ENCODE measurements at regions not wholly inside any gene's neighbourhood (a gene's known extent, or its start where the extent isn't known, plus 50 kb on each side); places are given as distances from the start of the nearest gene placed in this dataset.

- intact Hi-C loops (cut with micrococcal nuclease; ENCODE audit: unreplicated experiment): no loop called here
- Histone ChIP-seq H3K9me2 (ENCODE audit: insufficient read depth) (no peaks in the 10 kb centered on the region), H3K27me3 (ENCODE audit: insufficient read depth, low read depth) (no peaks in the 10 kb centered on the region), H3K27ac (peak overlapping the region; percentile 64), H3K79me2 (ENCODE audit: low read depth) (no peaks in the 10 kb centered on the region), H4K20me1 (ENCODE audit: insufficient read depth) (no peaks in the 10 kb centered on the region), H3K4me1 (replicated peaks; ENCODE audit: insufficient read depth) (peaks cover 27% of the 10 kb centered on the region), H3K9me3 (ENCODE audit: insufficient read depth, low read depth) (no peaks in the 10 kb centered on the region), H3F3A (ENCODE audit: insufficient read depth, low read depth) (no peaks in the 10 kb centered on the region), H3K4me3 (no peak overlapping the region), H2AFZ (no peak overlapping the region), H3K4me2 (0 out of 2 replicates have a peak overlapping the region, but pooled peaks have one; percentile 50), H3K36me3 (ENCODE audit: low read depth) (no peaks in the 10 kb centered on the region)
- CTCF ChIA-PET: no interaction called here
- POLR2A ChIA-PET (ENCODE audit: unreplicated experiment): no interaction called here
- BruUV-seq (replicated peaks): no TSS peak
- TF ChIP-seq EZH2 (IDR thresholded peaks at IDR 0.05; ENCODE audit: low read depth) (no peak), CTCF (conservative IDR thresholded peaks at IDR 0.05) (no peak)
- DNase-seq: peak in 1 of 2 experiments; percentile 39
Measured at GRCh38 chr9:118651511-118651910, 717.7 kb downstream of the BRINP1 start.

- Histone ChIP-seq H3F3A (ENCODE audit: insufficient read depth, low read depth) (no peaks in the 10 kb centered on the region), H3K27ac (peak overlapping the region; percentile 64), H3K4me2 (peak overlapping the region; percentile 50; the same call in 1 of the 2 replicates), H3K79me2 (ENCODE audit: low read depth) (no peaks in the 10 kb centered on the region), H4K20me1 (ENCODE audit: insufficient read depth) (no peaks in the 10 kb centered on the region), H3K9me3 (ENCODE audit: insufficient read depth, low read depth) (no peaks in the 10 kb centered on the region), H3K9me2 (ENCODE audit: insufficient read depth) (no peaks in the 10 kb centered on the region), H3K36me3 (ENCODE audit: low read depth) (no peaks in the 10 kb centered on the region), H3K4me1 (replicated peaks; ENCODE audit: insufficient read depth) (peaks cover 27% of the 10 kb centered on the region), H3K27me3 (ENCODE audit: insufficient read depth, low read depth) (no peaks in the 10 kb centered on the region), H2AFZ (no peak overlapping the region), H3K4me3 (no peak overlapping the region)
- intact Hi-C loops (cut with micrococcal nuclease; ENCODE audit: unreplicated experiment): loop anchor here (1.0 kb wide), 1 partner anchor 9 kb away; no protein-coding TSS in a partner anchor
- ChIA-PET CTCF (no interaction called here), POLR2A (ENCODE audit: unreplicated experiment) (no interaction called here)
- TF ChIP-seq CTCF (conservative IDR thresholded peaks at IDR 0.05) (no peak), EZH2 (IDR thresholded peaks at IDR 0.05; ENCODE audit: low read depth) (no peak)
- BruUV-seq (replicated peaks): no TSS peak
- DNase-seq: no peak
Measured at GRCh38 chr9:118652258-118652657, 717.0 kb downstream of the BRINP1 start.

- ChIA-PET CTCF (no interaction called here), POLR2A (ENCODE audit: unreplicated experiment) (no interaction called here)
- no peaks in the 10 kb centered on the region for H3K79me2 ChIP-seq (ENCODE audit: low read depth)
- intact Hi-C loops (cut with micrococcal nuclease; ENCODE audit: unreplicated experiment): loop anchor here (1.0 kb wide), 1 partner anchor 10 kb away; no protein-coding TSS in a partner anchor
- TF ChIP-seq EZH2 (IDR thresholded peaks at IDR 0.05; ENCODE audit: low read depth) (no peak), CTCF (conservative IDR thresholded peaks at IDR 0.05) (no peak)
- no peak for DNase-seq
- no TSS peak for BruUV-seq (replicated peaks)
- no peaks in the 10 kb centered on the region for H3K9me2 ChIP-seq (ENCODE audit: insufficient read depth)
- H2AFZ ChIP-seq: no peak overlapping the region
- no peaks in the 10 kb centered on the region for H4K20me1 ChIP-seq (ENCODE audit: insufficient read depth)
- H3K9me3 ChIP-seq (ENCODE audit: insufficient read depth, low read depth): no peaks in the 10 kb centered on the region
- 0 out of 2 replicates have a peak overlapping the region, but pooled peaks have one; percentile 50 for H3K4me2 ChIP-seq
- H3F3A ChIP-seq (ENCODE audit: insufficient read depth, low read depth): no peaks in the 10 kb centered on the region
- no peak overlapping the region for H3K4me3 ChIP-seq
- H3K4me1 ChIP-seq (replicated peaks; ENCODE audit: insufficient read depth): peaks cover 27% of the 10 kb centered on the region
- no peak overlapping the region for H3K27ac ChIP-seq
- no peaks in the 10 kb centered on the region for H3K36me3 ChIP-seq (ENCODE audit: low read depth)
- no peaks in the 10 kb centered on the region for H3K27me3 ChIP-seq (ENCODE audit: insufficient read depth, low read depth)
Measured at GRCh38 chr9:118652912-118653311, 716.3 kb downstream of the BRINP1 start.
